HEK293 (cell line): ENCODE measurements at regions not wholly inside any gene's neighbourhood (a gene's known extent, or its start where the extent isn't known, plus 50 kb on each side); places are given as distances from the start of the nearest gene placed in this dataset.

Source experiments
- CTCF ChIP-seq: fragments of 450-650 bp; formaldehyde crosslinking; IDR thresholded peaks from 2 replicates; pipeline ENCODE4 v1.5.1; 2016; ENCODE audit warnings: missing biosample characterization, missing genetic modification characterization
- PBX3 ChIP-seq: sonication (generic); formaldehyde crosslinking; IDR thresholded peaks from 2 replicates; pipeline ENCODE4 v1.8.1; 2022; ENCODE audit warnings: mild to moderate bottlenecking, moderate library complexity, missing genetic modification reagents
- PRDM1 ChIP-seq: fragments of 450-650 bp; formaldehyde crosslinking; IDR thresholded peaks from 2 replicates; pipeline ENCODE4; 2016; ENCODE audit warnings: missing biosample characterization, missing genetic modification characterization
- PRDM10 ChIP-seq: fragments of 450-650 bp; formaldehyde crosslinking; IDR thresholded peaks from 2 replicates; pipeline ENCODE4 v1.5.1; 2016; ENCODE audit warnings: missing biosample characterization, missing genetic modification characterization
- REST ChIP-seq: fragments of 450-650 bp; formaldehyde crosslinking; IDR thresholded peaks from 2 replicates; pipeline ENCODE4 v1.5.1; 2016; ENCODE audit warnings: missing biosample characterization, missing genetic modification characterization
- TCF7L2 ChIP-seq: IDR thresholded peaks from 2 replicates; pipeline ENCODE4 v1.6.1; 2011; ENCODE audit warnings: low read depth, mild to moderate bottlenecking, inconsistent platforms, low read length, moderate library complexity, borderline replicate concordance
- ZBTB7A ChIP-seq: fragments of 450-650 bp; formaldehyde crosslinking; IDR thresholded peaks from 2 replicates; pipeline ENCODE4 v1.5.1; 2016; ENCODE audit warnings: low read depth, missing biosample characterization, missing genetic modification characterization
- ZNF138 ChIP-seq: fragments of 450-650 bp; formaldehyde crosslinking; IDR thresholded peaks from 2 replicates; pipeline ENCODE4 v1.5.1; 2016; ENCODE audit warnings: missing biosample characterization, missing genetic modification characterization, borderline replicate concordance
- ZNF175 ChIP-seq: fragments of 450-650 bp; formaldehyde crosslinking; IDR thresholded peaks from 2 replicates; pipeline ENCODE4 v1.5.1; 2016; ENCODE audit warnings: missing biosample characterization, missing genetic modification characterization
- ZNF274 ChIP-seq, 2 experiments: fragments of 200-500 bp in 1 of 2; fragments of 450-650 bp in 1 of 2; sonication (Bioruptor generic) in 1 of 2; formaldehyde crosslinking in 1 of 2; IDR thresholded peaks; 2 replicates each; pipeline versions ENCODE4 v1.5.1 to v1.6.1; 2014 to 2016; ENCODE audit warnings: borderline replicate concordance in 1 of 2, inconsistent platforms in 1 of 2, low read length in 1 of 2, missing biosample characterization in 1 of 2, missing genetic modification characterization in 1 of 2
- ZNF48 ChIP-seq: fragments of 450-650 bp; formaldehyde crosslinking; IDR thresholded peaks from 2 replicates; pipeline ENCODE4 v1.5.1; 2016; ENCODE audit warnings: missing biosample characterization, missing genetic modification characterization
- ZNF558 ChIP-seq: fragments of 450-650 bp; formaldehyde crosslinking; IDR thresholded peaks from 2 replicates; pipeline ENCODE4 v1.5.1; 2016; ENCODE audit warnings: missing biosample characterization, missing genetic modification characterization
- ZNF629 ChIP-seq: fragments of 450-650 bp; formaldehyde crosslinking; IDR thresholded peaks from 2 replicates; pipeline ENCODE4 v1.5.1; 2017; ENCODE audit warnings: missing biosample characterization, missing genetic modification characterization
- ZSCAN18 ChIP-seq: fragments of 450-650 bp; formaldehyde crosslinking; IDR thresholded peaks from 2 replicates; pipeline ENCODE4 v1.5.1; 2016; ENCODE audit warnings: missing biosample characterization, missing genetic modification characterization

- TF ChIP-seq ZSCAN18 (tag by site-specific recombination), result no peak
- TF ChIP-seq CTCF (tag by site-specific recombination), result no peak
- no peak for TF ChIP-seq PRDM1 (tag by site-specific recombination)
- no peak for TF ChIP-seq PBX3
- TF ChIP-seq ZNF274 (IDR thresholded peaks at IDR 0.05; ENCODE audit: low read length), result no peak
- TF ChIP-seq ZNF274 (tag by site-specific recombination; IDR thresholded peaks at IDR 0.05; ENCODE audit: borderline replicate concordance), result no peak
- no peak for TF ChIP-seq ZNF629
- no peak for TF ChIP-seq TCF7L2
- TF ChIP-seq PRDM10 (tag by site-specific recombination), result no peak
- no peak for TF ChIP-seq ZNF138 (tag by site-specific recombination)
- no peak for TF ChIP-seq REST
- no peak for TF ChIP-seq ZNF175
- TF ChIP-seq ZNF48 (tag by site-specific recombination), result no peak
- TF ChIP-seq ZNF558, result no peak
- no peak for TF ChIP-seq ZBTB7A
Observed at GRCh38 chr9:90706230-90706629, 63.6 kb upstream of the DIRAS2 start.
